Activated T-cell treated with anti-CD3 and anti-CD28 coated beads for 24 hours (primary cell): ENCODE measurements at regions not wholly inside any gene's neighbourhood (a gene's known extent, or its start where the extent isn't known, plus 50 kb on each side); places are given as distances from the start of the nearest gene placed in this dataset.

Experiments
- DNase-seq: peaks from one replicate; pipeline ENCODE4 v3.0.0-alpha.2; 2020; ENCODE audit warnings: low read depth

GRCh38 chr2:9681427-9681817 lies 50.6 kb upstream of the YWHAQ start:
- DNase-seq, result no peak

- DNase-seq, result no peak
Observed at GRCh38 chr2:9685637-9686036, 54.8 kb upstream of the YWHAQ start.

- DNase-seq, result no peak
Observed at GRCh38 chr2:9686061-9686460, 55.3 kb upstream of the YWHAQ start.

- no peak for DNase-seq
Observed at GRCh38 chr2:9690252-9690651, 59.5 kb upstream of the YWHAQ start.

GRCh38 chr2:9690716-9691498 lies 60.1 kb upstream of the YWHAQ start:
- no peak for DNase-seq

- no peak for DNase-seq
Observed at GRCh38 chr2:9692456-9693195, 61.8 kb upstream of the YWHAQ start.

- DNase-seq, result no peak
Observed at GRCh38 chr2:9693196-9693491, 62.3 kb upstream of the YWHAQ start.

GRCh38 chr2:9693646-9694045 lies 62.8 kb upstream of the YWHAQ start:
- DNase-seq, result no peak

- DNase-seq, result no peak
Observed at GRCh38 chr2:9694661-9695234, 64.0 kb upstream of the YWHAQ start.

GRCh38 chr2:9695941-9696340 lies 65.1 kb upstream of the YWHAQ start:
- DNase-seq, result no peak

- no peak for DNase-seq
Observed at GRCh38 chr2:9696731-9697130, 65.9 kb upstream of the YWHAQ start.

- DNase-seq, result no peak
Observed at GRCh38 chr2:9697909-9698308, 67.1 kb upstream of the YWHAQ start.

- no peak for DNase-seq
Observed at GRCh38 chr2:9699139-9700108, 68.6 kb upstream of the YWHAQ start.

- DNase-seq, result no peak
Observed at GRCh38 chr2:9700109-9700495, 69.3 kb upstream of the YWHAQ start.

GRCh38 chr2:9702604-9703084 lies 71.8 kb upstream of the YWHAQ start:
- no peak for DNase-seq

- peak; percentile 73 for DNase-seq
Observed at GRCh38 chr2:9703085-9703678, 72.4 kb upstream of the YWHAQ start.

GRCh38 chr2:9703701-9704221 lies 73.0 kb upstream of the YWHAQ start:
- DNase-seq, result no peak

- no peak for DNase-seq
Observed at GRCh38 chr2:9704600-9704999, 73.8 kb upstream of the YWHAQ start.

GRCh38 chr2:9705196-9705595 lies 74.4 kb upstream of the YWHAQ start:
- no peak for DNase-seq

GRCh38 chr2:9707008-9707407 lies 76.2 kb upstream of the YWHAQ start:
- DNase-seq, result no peak

GRCh38 chr2:9707611-9708160 lies 76.9 kb upstream of the YWHAQ start:
- DNase-seq, result no peak
